HG03520 (cell line): ENCODE measurements at regions not wholly inside any gene's neighbourhood (a gene's known extent, or its start where the extent isn't known, plus 50 kb on each side); places are given as distances from the start of the nearest gene placed in this dataset.

ENCODE experiments used
- ATAC-seq: cut with Tn5 transposase; IDR thresholded peaks from one replicate; pipeline ENCODE4 v1.9.1; 2021; ENCODE audit warnings: mild to moderate bottlenecking, moderate library complexity; ENCODE audit not compliant: unreplicated experiment

DNA sequence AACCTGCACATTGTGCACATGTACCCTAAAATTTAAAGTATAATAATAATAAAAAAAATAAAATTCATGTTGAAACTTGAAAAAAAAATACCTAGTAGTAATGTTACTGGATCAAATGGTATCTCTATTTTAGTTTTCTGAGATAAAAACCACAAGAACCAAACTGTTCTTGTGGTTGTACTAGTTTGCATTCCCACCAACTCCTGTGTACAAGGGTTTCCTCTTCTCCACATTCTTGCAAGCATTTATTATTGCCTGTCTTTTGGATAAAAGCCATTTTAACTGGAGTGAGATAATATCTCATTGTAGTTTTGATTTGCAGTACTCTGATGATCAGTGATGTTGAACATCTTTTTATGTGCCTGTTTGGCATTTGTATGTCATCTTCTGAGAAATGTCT is 177.7 kb downstream of the KIF20B start:
- ATAC-seq, result no peak

DNA sequence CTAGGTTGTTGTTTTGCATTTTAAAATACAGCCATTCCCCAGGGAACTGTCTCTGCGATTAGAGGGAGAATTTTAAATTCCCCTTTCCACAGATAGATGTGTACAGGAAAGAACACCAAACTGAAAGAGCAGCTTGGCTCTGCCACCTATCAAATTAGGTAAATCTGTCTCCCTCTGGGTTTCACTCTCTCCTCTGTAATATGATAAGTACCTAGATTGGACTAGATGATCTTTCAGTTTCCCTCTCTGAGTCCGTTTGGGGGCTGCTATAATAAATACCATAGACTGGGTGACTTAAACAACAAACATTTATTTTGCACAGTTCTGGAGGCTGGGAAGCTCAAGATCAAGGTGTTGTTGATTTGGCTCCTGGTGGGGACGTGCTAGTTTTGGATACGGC is 186.0 kb downstream of the KIF20B start:
- ATAC-seq, result peak; percentile 50

DNA sequence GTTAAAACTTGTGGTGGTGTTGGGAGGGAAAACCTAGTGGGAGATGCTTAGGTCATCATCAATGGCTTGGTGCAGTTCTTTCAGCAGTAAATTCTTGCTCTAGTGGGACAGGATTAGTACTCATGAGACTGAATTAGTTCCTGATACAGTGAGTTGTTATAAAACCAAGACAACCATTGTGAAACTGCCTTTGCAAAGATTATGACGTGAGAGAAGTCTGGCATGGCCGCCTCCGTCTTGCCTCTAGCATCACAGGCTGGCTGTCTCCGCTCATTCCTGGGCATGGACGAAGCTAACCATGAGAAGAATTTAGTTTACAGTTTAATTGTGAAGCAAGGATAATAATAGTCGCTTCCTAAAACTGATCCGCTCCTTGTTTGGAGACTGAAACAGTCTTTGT is 186.4 kb downstream of the KIF20B start:
- ATAC-seq, result peak; percentile 74

DNA sequence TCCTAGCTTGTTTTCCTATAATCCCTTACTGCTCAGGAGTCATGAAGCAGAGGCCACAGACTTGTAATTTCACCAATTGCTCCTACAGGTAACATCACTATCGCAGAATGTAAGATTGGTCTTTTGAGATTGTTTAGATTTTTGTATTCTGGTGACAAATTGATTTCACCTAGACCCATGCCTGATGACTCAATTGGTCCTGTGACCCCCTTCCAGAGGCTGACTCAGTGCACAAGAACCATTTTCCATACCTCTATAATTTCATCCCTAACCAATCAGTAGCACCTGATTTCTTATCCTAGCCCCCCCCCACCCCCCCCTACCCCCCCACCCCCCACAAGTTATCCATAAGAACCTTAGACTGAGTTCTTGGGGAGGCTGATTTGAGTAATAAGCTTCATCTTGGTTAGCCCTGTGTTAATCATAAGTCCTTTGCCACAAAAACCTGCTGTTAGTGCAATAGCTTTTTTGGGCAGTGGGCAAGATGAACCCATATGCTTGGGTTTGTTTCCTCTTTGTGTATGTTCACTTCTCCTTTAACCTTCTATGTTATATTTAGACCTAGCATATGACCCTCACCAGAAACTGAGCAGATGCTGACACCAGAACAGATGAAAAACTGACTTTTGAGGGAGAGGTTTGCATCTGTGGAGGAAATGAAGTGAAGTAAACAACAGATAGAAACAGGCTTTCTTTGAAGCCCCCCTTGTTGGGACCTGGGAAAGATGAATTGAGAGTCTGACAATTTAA is 187.1 kb downstream of the KIF20B start:
- peak; percentile 54 for ATAC-seq

DNA sequence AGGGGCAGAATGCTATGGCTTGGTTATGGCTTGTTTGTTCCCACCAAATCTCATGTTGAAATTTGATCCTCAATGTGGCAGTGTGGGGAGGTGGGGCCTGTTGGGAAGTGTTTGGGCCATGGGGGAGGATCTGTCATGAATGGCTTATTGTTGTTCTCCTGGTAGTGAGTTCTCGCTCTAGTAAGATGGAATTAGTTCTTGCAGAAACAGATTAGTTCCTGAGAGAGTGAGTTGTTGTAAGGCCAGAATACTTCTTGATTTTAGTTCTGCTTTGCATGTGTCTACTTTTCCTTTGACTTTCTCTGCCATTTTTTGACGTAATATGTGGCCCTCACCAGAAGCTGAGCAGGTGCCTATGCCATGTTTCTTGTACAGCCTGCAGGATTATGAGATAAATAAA is 188.2 kb downstream of the KIF20B start:
- ATAC-seq, result no peak

DNA sequence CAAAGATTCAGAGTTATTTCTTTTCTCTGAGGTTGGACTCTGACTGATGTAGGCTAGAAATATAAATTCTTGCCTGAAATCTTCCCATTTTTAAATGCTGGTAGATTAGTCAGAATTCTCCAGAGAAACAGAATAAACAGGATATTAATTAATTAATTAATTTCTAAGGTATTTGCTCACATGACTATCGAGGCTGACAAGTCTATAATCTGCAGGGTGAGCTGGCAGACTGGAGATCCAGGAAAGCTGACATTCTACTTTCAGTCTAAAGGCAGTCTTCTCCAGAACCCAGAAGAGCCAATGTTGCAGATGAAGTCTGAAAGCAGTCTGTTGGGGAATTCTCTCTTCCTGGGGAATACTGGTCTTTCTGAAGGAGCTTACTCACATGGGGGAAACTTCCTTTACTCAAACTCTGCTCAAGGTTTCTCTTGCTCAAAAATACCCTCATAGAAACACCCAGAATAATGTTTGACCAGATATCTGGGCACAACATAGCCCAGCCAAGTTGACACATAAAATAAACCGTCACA is 189.7 kb downstream of the KIF20B start:
- no peak for ATAC-seq

DNA sequence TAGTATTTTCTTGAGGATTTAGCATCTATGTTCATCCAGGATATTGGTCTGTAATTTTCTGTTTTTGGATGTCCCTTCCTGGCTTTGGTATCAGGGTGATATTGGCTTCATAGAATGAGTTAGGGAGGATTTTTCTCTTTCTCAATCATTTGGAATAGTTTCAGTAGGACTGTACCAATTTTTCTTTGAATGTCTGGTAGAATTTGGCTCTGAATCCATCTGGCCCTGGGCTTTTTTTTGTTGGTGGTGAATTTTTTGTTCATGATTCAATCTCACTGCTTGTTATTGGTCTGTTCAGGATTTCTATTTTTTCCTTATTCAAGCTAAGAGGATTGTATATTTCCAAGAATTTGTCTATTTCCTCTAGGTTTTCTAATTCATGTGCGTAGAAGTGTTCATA is 192.7 kb downstream of the KIF20B start:
- ATAC-seq, result no peak

DNA sequence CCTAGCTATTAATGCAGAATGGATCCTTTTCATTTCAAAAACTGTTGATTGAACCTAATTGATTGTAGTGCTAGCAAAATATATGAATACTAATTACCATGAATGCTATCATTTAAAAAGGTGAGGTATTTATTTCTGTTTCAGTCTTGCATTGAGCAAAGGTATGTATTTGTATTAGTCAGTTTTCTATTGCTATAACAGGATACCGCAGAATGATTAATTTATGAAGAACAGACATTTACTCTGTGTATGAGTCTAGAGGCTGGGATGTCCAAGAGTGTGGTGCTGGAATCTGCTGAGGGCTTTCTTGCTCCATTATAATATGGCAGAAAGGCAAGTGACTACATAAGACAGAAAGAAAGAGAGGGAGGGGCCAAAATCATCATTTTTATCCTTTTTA is 199.2 kb downstream of the KIF20B start:
- ATAC-seq, result no peak

DNA sequence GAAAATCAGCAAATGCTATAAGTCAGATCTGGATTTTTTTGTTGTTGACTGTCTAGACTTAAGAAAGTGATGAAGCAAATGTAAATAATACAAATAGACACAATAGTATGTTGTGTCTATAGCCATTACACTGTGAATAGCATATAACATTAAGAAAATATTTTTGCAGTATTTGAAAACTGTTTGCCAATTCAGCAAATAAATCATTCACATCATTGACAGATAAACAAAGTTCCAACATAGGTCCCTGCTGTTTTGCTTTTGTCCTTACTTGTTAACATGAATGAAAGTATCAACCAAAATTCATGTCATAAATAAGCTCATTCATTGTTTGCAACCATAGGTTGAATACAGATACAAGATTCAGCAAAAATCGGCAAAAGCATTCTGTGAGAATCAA is 200.5 kb downstream of the KIF20B start:
- no peak for ATAC-seq

DNA sequence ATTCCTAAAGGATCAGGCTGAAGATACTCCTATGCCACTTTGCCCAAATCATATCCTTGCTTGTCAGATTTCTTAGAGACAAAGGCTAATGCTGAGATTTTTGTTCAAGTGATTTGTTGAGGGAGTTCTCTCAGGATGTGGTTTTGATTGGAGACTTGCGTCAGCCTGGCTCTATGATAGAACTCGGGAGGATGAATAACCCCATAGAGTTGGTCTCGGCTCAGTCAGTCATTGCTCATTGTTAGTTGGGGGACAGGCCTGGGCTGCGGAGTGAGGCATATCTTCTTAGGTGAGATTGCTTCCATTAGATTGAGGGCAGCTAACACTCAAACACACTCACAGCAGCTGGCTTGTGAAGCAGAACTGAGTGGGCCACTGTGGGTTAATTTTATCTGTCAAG is 203.4 kb downstream of the KIF20B start:
- no peak for ATAC-seq

DNA sequence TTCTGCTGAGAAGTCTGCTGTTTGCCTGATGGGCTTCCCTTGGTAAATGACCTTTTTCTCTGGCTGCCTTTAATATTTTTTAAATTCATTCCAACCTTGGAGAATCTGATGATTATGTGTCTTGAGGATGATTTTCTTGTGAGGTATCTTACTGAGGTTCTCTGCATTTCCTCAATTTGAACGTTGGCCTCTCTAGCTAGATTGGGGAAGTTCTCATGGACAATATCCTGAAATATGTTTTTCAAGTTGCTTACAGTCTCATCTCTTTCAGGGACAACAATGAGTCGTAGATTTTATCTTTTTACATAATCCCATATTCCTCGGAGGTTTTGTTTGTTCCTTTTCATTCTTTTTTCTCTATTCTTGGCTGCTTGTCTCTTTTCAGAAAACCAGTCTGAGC is 208.4 kb downstream of the KIF20B start:
- no peak for ATAC-seq

DNA sequence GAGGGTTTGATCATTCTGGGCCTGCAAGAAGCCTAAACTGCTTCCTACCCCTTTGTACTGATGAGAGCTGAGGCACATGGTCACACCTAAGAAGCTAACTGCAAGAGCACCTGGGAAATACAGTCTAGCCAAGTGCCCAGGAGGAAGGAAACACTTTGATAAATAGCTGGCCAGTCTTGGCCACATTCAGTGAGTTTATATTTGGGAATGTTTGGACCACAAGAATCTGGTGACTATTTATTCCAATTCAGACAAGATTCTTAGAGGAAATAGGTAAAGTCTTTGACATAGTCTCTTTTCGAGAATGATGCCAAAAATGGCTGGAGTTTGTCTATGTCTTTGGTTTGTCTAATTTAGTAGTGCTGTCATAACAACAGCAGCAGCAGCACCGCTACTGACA is 213.6 kb downstream of the KIF20B start:
- no peak for ATAC-seq

DNA sequence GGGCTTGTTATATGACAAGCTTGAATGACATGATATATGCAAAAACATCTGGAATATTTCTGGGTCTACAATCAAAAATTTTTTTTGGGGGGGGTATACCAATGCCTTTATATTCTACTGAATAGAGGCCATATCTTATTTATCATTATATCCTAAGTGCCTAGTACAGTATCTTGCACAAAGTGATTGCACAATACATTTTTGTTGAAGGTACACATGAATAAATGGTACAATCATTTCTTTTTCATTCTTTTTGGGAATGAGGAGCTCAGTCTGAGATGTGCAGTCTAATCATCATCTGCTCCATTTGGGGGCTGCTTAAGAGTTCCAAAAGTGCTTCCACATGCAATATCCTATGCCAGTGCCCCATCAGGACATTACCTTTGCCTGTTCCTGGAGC is 214.6 kb downstream of the KIF20B start:
- ATAC-seq, result no peak

DNA sequence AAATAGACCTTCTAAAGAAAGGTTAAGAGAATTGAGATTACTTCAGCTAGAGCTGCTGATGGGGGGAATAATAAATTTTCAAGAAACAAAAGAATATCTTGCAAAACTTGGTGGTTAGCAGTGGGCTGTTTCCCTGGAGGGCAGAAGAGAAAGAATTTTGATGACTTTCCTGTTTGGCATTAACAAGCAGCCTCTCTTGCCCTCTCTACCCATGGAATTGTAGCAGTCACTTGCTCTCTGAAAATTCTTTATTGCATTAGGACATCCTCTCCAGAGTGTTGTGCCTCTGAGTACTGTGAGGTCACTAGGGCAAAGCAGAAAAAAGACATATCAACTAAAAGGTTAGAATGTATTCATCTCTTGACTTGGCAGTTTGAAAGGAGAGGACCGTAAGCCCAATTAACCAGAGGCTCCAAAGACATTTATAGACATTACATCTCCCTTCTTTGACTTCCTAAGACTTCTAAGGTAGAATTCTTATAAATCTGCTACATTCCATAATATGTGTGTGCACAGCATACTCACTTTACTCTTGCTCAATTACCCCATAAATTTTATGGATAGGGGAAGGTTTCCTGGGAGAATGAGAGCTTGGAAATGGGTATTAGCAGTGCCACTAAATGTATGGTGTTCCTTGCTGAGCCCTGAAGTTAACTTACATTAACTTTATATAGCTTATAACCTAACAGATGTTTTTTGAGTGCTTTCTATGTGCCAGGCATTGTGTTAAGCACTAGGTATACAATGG is 215.3 kb downstream of the KIF20B start:
- ATAC-seq, result no peak

DNA sequence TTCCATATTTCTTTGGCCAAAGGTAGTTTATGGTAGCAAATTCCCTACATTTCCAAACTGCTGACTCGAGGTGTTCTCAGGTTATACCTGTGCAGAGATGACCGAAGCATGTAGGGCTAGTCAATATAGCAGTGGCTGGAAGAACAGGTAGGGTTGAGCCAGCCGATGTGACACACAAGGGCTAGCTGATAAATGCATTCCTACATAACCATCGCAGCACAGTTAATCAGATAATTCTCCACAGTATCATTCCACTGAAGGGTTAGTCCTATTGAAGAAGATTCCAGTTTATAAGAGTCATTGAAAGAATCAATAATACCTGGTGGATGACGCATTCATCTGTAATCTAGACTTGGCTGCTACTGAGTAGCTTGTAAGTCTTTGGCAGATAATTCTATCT is 220.0 kb downstream of the KIF20B start:
- no peak for ATAC-seq

DNA sequence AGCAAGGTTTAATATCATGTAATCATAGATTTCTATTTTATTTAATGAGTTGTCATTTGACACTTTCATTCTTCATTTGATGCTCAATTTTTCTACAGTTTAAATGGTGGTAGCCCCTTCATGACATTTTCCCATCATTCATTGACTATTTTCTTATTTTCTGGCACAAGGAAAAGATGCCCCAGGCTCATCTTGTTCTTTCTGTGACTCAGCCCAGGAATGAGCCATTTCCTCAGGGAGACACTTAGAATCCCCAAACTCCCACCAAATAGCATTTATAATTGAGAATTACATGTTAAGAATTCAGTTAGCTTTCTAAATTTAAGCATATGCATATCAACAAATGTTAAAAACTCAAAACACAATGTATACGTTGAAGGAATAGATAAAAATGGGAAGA is 222.3 kb downstream of the KIF20B start:
- no peak for ATAC-seq

DNA sequence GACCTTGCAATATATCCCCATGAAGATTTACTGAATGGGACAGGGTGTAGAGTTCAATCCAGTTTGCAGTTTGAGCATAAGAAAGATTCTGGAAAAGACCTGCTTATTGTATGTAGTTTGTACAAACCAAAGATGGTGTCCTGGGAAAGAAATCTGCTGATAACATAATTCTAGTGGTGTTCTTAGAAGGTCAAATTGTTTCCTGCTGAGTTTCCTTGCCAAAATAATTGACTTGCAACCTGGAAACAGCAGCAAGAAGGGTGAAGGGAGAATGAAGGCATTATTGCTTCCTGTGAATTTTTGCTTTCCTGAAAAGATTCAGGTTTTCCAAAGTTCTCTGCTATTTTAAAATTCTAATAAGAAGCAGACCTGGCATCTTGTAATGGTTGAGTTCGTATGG is 222.9 kb downstream of the KIF20B start:
- ATAC-seq, result no peak

DNA sequence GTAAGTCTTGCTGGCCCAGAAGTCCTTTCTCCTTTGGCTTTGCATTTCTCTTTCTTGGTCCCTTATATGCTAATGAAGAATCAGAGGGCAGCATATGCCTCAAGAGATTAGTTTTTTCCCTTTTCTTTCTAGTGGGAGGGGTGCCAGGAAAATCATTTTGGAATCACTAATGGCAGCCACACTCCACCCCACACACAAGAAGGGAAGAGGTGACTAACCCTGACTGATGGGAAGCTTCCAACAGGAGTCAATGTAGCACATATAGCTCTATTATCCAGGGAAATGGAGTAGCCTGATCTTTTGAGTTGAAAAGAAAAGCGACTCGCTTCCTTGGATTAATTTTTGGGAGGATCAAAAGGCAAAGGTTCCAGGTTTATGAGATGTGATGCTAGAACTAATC is 225.3 kb downstream of the KIF20B start:
- no peak for ATAC-seq

DNA sequence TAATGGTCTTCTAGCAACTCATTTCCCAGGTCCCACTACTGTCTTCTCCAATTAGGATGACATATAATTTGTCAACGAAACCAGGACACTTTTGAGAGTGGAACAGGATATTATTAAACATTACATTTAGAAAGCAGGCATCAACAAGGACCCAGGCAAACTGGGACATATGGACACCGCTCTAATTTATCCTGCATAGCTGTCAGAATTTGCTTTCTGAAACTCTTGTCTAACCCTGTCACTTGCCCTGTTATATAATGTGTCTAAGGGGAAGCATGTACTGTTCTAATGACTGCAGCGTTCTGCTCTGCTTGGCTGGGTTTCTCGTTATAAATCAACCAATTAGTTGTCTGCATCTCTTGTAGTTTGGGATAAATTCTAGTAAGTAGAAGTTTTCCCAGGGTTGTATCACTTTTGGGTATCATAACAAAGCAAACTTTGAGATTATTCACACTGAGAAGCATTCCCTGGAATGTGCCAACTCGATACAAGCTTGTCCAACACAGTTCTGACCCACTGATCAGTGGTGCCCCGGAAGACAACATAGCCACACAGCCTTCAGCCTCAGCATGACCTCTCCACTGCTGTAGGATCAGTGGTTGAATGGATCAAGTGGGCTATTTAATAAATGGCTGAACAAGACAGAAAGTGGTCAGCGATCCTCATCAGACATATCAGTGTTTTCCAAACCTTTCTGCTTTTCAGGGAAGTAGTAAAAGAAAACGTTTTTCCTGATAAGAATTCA is 228.1 kb downstream of the KIF20B start:
- no peak for ATAC-seq

DNA sequence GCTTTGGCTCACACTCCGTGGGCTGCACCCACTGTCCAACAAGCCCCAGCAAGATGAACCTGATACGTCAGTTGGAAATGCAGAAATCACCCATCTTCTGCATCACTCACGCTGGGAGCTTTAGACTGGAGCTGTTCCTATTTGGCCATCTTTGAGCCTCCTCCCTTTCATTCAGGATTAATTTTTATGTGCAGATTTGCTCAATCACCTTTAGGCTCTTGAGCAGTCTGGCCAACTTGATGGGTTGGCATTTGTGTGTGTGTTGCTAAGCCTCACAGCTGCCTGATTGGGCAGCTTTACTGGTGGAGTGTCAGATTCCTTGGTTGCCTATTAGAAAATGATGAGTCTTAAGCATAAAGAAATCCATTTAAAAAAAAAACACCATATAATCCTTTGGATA is 236.1 kb downstream of the KIF20B start:
- ATAC-seq, result no peak

DNA sequence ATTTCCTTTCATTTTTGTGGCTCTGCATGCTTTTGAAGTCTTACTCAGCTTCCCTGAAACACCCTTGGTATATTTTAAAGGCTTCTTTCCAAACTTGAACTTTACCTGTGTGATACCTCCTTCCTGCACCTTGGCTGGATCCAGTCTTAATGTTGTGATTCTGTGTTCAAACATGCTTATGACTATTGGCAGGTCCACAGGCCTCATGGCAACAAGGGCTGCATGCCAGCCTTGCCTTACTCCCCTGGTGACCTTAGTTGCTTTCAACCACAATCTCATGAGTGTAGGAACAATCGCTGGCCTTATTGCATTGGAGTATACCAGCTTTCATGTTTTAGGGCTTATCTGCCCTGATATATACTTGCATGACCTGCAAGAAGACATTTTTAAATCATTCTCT is 238.7 kb downstream of the KIF20B start:
- ATAC-seq, result no peak

DNA sequence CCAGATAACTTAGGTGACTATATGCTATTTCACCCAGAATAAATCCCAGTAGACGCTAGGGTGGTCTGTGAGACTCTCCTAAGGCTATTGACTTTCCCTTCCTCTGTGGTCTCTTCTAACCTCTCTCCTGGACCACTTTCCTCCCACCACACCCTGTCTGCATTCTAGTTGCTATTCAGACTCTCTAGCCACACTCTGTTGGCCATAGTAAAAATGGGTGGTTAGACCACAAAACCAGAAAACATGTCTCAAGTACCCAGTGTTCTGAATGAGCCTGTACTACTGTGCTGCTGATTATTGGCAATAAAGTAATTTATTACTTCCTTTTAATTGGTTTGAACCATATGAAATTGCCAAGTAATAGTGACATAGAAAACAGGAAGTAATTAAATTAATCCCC is 240.8 kb downstream of the KIF20B start:
- no peak for ATAC-seq
